ENCODE measurements at regions not wholly inside any gene's neighbourhood (a gene's known extent, or its start where the extent isn't known, plus 50 kb on each side); places are given as distances from the start of the nearest gene placed in this dataset.
A peak's percentile ranks its signal among the peaks of the same experiment; 100 is the strongest.

DNA sequence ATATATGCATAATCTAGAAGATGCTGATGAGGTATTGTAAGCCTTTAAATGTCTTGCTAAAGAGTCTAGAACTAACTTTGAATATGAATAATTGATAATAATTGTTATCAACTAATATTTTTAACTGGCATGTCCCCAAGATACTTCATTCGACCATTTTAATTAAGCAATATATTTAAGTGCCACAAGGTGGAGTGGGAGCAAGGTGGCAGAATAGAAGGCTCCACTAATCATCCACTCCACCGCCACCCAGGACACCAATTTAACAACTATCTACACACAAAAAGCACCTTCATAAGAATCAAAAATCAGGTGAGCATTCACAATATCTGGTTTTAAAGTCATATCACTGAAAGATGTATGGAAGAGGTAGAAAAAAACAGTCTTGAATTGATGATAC, 409.6 kb downstream of the SEC23A start:
- TF ChIP-seq, protein P1, sequence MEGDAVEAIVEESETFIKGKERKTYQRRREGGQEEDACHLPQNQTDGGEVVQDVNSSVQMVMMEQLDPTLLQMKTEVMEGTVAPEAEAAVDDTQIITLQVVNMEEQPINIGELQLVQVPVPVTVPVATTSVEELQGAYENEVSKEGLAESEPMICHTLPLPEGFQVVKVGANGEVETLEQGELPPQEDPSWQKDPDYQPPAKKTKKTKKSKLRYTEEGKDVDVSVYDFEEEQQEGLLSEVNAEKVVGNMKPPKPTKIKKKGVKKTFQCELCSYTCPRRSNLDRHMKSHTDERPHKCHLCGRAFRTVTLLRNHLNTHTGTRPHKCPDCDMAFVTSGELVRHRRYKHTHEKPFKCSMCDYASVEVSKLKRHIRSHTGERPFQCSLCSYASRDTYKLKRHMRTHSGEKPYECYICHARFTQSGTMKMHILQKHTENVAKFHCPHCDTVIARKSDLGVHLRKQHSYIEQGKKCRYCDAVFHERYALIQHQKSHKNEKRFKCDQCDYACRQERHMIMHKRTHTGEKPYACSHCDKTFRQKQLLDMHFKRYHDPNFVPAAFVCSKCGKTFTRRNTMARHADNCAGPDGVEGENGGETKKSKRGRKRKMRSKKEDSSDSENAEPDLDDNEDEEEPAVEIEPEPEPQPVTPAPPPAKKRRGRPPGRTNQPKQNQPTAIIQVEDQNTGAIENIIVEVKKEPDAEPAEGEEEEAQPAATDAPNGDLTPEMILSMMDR (IDR thresholded peaks at IDR 0.05), result peak; percentile 27
- TF ChIP-seq ZFX (IDR thresholded peaks at IDR 0.05; ENCODE audit: borderline replicate concordance), result no peak

Data from 22Rv1 (cell line).